ENCODE measurements at regions not wholly inside any gene's neighbourhood (a gene's known extent, or its start where the extent isn't known, plus 50 kb on each side); places are given as distances from the start of the nearest gene placed in this dataset.

- ChIA-PET POLR2A (no interaction called here), CTCF (no interaction called here)
- no peaks in the 10 kb centered on the region for H3K4me1 Mint-ChIP-seq (ENCODE audit: low read depth)
- H3K4me3 Mint-ChIP-seq, result no peak overlapping the region
- no peaks in the 10 kb centered on the region for H3K36me3 Mint-ChIP-seq (ENCODE audit: low read depth)
- TF ChIP-seq CTCF (IDR thresholded peaks at IDR 0.05), result no peak
- intact Hi-C loops (cut with micrococcal nuclease), result no loop called here
- no peak overlapping the region for H3K27ac Mint-ChIP-seq
- no peak for DNase-seq
- peaks cover 5% of the 10 kb centered on the region for H3K27me3 Mint-ChIP-seq
- no peak for ATAC-seq
- no peaks in the 10 kb centered on the region for H3K9me3 Mint-ChIP-seq
Measured at GRCh38 chr13:31477961-31478360, 261.4 kb upstream of the RXFP2 start.

GRCh38 chr13:31485183-31485582 lies 254.1 kb upstream of the RXFP2 start:
- H3K4me3 Mint-ChIP-seq, result no peak overlapping the region
- ChIA-PET CTCF (no interaction called here), POLR2A (no interaction called here)
- H3K4me1 Mint-ChIP-seq (ENCODE audit: low read depth), result no peaks in the 10 kb centered on the region
- no peak overlapping the region for H3K27ac Mint-ChIP-seq
- ATAC-seq (no peak), DNase-seq (no peak)
- TF ChIP-seq CTCF (IDR thresholded peaks at IDR 0.05), result no peak
- intact Hi-C loops (cut with micrococcal nuclease), result no loop called here
- H3K9me3 Mint-ChIP-seq, result no peaks in the 10 kb centered on the region
- H3K27me3 Mint-ChIP-seq, result peaks cover 2% of the 10 kb centered on the region
- H3K36me3 Mint-ChIP-seq (ENCODE audit: low read depth), result no peaks in the 10 kb centered on the region

GRCh38 chr13:31485651-31486051 lies 253.7 kb upstream of the RXFP2 start:
- DNase-seq, result no peak
- Mint-ChIP-seq H3K4me1 (ENCODE audit: low read depth) (no peaks in the 10 kb centered on the region), H3K4me3 (no peak overlapping the region), H3K36me3 (ENCODE audit: low read depth) (no peaks in the 10 kb centered on the region), H3K9me3 (no peaks in the 10 kb centered on the region), H3K27me3 (peaks cover 2% of the 10 kb centered on the region), H3K27ac (no peak overlapping the region)
- no peak for ATAC-seq
- no peak for TF ChIP-seq CTCF (IDR thresholded peaks at IDR 0.05)
- ChIA-PET POLR2A (no interaction called here), CTCF (no interaction called here)
- intact Hi-C loops (cut with micrococcal nuclease), result no loop called here

GRCh38 chr13:31495336-31495735 lies 244.0 kb upstream of the RXFP2 start:
- POLR2A ChIA-PET, result interaction anchor here (0.6 kb wide), 1 partner anchor 87 kb away, joined by 3 read pairs; no protein-coding TSS in a partner anchor
- intact Hi-C loops (cut with micrococcal nuclease), result no loop called here

GRCh38 chr13:31499274-31499673 lies 240.1 kb upstream of the RXFP2 start:
- H3K27me3 Mint-ChIP-seq, result no peaks in the 10 kb centered on the region
- TF ChIP-seq CTCF (IDR thresholded peaks at IDR 0.05), result no peak
- H3K36me3 Mint-ChIP-seq (ENCODE audit: low read depth), result no peaks in the 10 kb centered on the region
- no peak overlapping the region for H3K27ac Mint-ChIP-seq
- H3K4me3 Mint-ChIP-seq, result no peak overlapping the region
- POLR2A ChIA-PET, result no interaction called here
- H3K4me1 Mint-ChIP-seq (ENCODE audit: low read depth), result no peaks in the 10 kb centered on the region
- CTCF ChIA-PET, result no interaction called here
- H3K9me3 Mint-ChIP-seq, result peaks cover 13% of the 10 kb centered on the region
- ATAC-seq (no peak), DNase-seq (no peak)
- intact Hi-C loops (cut with micrococcal nuclease), result no loop called here

More at GRCh38 chr13:31495336-31495735, 244.0 kb upstream of the RXFP2 start:
- DNase-seq (no peak), ATAC-seq (no peak)
- Mint-ChIP-seq H3K4me3 (no peak overlapping the region), H3K4me1 (ENCODE audit: low read depth) (no peaks in the 10 kb centered on the region), H3K9me3 (peaks cover 12% of the 10 kb centered on the region), H3K27ac (no peak overlapping the region), H3K36me3 (ENCODE audit: low read depth) (no peaks in the 10 kb centered on the region), H3K27me3 (no peaks in the 10 kb centered on the region)
- no peak for TF ChIP-seq CTCF (IDR thresholded peaks at IDR 0.05)
- CTCF ChIA-PET, result no interaction called here

Data from activated CD8-positive, alpha-beta T cell treated with anti-CD3 and anti-CD28 coated beads for 36 hours (primary cell).